PC-9 (cell line): ENCODE measurements at regions not wholly inside any gene's neighbourhood (a gene's known extent, or its start where the extent isn't known, plus 50 kb on each side); places are given as distances from the start of the nearest gene placed in this dataset.

Experiments
- EZH2 ChIP-seq: fragments of 200-600 bp; sonication (generic); IDR thresholded peaks from 2 replicates; pipeline ENCODE4 v1.8.0; 2017; ENCODE audit warnings: antibody characterized with exemption, low read depth
- TF ChIP-seq, protein P1 (sequence below): fragments of 200-600 bp; sonication (generic); conservative IDR thresholded peaks from 2 replicates; pipeline ENCODE4 v1.6.1; 2017; ENCODE audit warnings: mixed run types, antibody characterized with exemption, mild to moderate bottlenecking, moderate library complexity

DNA sequence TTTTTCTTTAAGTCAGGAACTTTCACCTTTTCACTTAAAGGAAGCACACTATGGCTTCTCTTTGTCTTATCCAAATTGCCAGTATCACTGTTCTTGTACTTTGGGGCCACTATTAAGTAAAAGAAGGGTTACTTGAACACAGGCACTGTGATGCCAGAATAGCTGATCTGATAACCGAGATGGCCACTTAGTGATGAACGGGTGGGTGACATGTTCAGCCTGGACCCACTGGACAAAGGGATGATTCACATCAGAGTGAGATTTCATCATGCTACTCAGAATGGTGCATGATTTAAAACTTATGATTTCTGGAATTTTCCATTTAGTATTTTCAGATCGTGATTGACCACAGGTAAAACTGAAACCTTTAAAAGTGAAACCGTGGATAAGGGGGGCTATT, 252.6 kb downstream of the KLF13 start:
- TF ChIP-seq, protein P1, sequence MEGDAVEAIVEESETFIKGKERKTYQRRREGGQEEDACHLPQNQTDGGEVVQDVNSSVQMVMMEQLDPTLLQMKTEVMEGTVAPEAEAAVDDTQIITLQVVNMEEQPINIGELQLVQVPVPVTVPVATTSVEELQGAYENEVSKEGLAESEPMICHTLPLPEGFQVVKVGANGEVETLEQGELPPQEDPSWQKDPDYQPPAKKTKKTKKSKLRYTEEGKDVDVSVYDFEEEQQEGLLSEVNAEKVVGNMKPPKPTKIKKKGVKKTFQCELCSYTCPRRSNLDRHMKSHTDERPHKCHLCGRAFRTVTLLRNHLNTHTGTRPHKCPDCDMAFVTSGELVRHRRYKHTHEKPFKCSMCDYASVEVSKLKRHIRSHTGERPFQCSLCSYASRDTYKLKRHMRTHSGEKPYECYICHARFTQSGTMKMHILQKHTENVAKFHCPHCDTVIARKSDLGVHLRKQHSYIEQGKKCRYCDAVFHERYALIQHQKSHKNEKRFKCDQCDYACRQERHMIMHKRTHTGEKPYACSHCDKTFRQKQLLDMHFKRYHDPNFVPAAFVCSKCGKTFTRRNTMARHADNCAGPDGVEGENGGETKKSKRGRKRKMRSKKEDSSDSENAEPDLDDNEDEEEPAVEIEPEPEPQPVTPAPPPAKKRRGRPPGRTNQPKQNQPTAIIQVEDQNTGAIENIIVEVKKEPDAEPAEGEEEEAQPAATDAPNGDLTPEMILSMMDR, result no peak
- TF ChIP-seq EZH2, result no peak
